GM23338 (cell line): ENCODE measurements at regions not wholly inside any gene's neighbourhood (a gene's known extent, or its start where the extent isn't known, plus 50 kb on each side); places are given as distances from the start of the nearest gene placed in this dataset.

Experiments used
- ETS1 ChIP-seq: IDR thresholded peaks from 2 replicates; pipeline ENCODE4 v1.6.1; 2016; ENCODE audit warnings: antibody characterized with exemption
- REST ChIP-seq: IDR thresholded peaks from one replicate; pipeline ENCODE4 v1.6.1; 2018; ENCODE audit warnings: antibody characterized with exemption; ENCODE audit not compliant: unreplicated experiment
- ZNF114 ChIP-seq: fragments of 250-450 bp; sonication (Bioruptor Pico); IDR thresholded peaks from 2 replicates; pipeline ENCODE4 v1.5.0; 2020; ENCODE audit warnings: mild to moderate bottlenecking, moderate library complexity
- ZNF331 ChIP-seq: fragments of 250-450 bp; sonication (Bioruptor Pico); IDR thresholded peaks from 2 replicates; pipeline ENCODE4 v1.5.0; 2020; ENCODE audit warnings: low read depth, mild to moderate bottlenecking, moderate library complexity
- ZNF462 ChIP-seq: fragments of 250-450 bp; sonication (Bioruptor Pico); IDR thresholded peaks from 2 replicates; pipeline ENCODE4 v1.5.0; 2020; ENCODE audit warnings: mild to moderate bottlenecking, moderate library complexity

GRCh38 chr5:175351126-175351525 lies 92.9 kb downstream of the DRD1 start (continued):
- TF ChIP-seq ZNF462 (CRISPR knock-in tag) (no peak), ETS1 (no peak), ZNF331 (CRISPR knock-in tag) (no peak), REST (no peak), ZNF114 (CRISPR knock-in tag) (no peak)
